ENCODE measurements at regions not wholly inside any gene's neighbourhood (a gene's known extent, or its start where the extent isn't known, plus 50 kb on each side); places are given as distances from the start of the nearest gene placed in this dataset.

DNA sequence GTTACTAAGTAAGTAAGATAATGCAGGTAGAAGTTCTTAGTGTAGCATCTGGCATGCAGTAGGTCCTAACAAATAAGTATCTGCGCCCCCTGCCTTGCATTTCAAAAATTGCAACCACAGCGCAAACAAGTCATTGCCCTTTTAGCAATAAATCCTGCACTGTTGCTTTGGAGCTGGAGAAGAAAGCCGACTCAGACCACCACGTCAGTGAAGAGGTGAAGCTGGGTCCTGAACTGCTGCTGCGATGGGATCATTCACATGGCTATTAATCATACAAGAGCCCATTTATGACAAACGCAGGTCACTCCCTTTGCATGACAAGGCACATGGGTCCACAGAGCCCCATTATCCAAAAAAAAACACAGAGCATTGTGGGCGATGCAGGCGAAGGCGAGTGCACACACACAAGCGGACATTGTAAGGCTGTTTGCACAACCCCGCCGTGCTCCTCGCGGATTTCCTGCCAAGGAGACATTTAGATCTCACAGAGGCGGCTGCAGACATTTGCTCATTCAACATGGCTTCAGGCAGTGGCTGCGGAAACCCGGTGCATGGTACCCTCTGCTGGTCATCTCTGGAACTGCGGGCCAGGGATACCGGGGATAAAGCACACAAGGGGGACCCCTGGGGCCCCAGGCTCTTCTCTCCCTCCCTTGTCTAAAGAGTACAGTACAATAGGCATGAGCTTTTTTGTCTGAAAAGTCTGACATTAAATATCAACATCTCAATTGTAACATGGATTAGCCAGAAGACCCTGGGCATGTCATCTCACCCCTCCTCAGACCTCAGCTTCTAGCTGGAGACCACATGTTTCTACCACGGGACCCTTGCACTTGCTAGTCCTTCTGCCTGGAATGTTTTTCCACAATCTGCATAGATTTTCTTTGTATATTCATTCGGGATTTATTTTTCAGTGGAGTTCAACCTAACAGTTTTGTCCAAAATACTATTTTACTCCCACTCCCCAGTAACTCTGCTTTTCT is 56.7 kb downstream of the CYRIA start:
- H3K4me1 ChIP-seq (ENCODE audit: control extremely low read depth in 1 of 4, control insufficient read depth in 4 of 4, insufficient read depth in 4 of 4, low read length in 3 of 4): peaks cover 0 to 4% (median 2%) of the 10 kb centered on the region in 4 experiments
- ChIA-PET POLR2A (no interaction called here), CTCF (interaction anchor here (0.7 to 1.9 kb wide), 29 partner anchors 9 to 980 kb away, joined by 3 to 20 read pairs (median 3); partner anchors contain the start of gene MYCN)
- H3K27me3 ChIP-seq (replicated peaks in 2 of 5; ENCODE audit: control insufficient read depth in 4 of 5, insufficient read depth in 5 of 5, low read length in 4 of 5): no peaks in the 10 kb centered on the region
- peak overlapping the region; percentile 40 to 85 (median 71) for H3K4me3 ChIP-seq (ENCODE audit: control insufficient read depth in 1 of 7, extremely low read depth in 1 of 7, insufficient read depth in 4 of 7, low read depth in 2 of 7, low read length in 6 of 7)
- H3K27ac ChIP-seq (ENCODE audit: insufficient read depth in 1 of 2, low read depth in 1 of 2, low read length in 2 of 2, poor library complexity in 1 of 2, severe bottlenecking in 2 of 2): no peak overlapping the region
- no peaks in the 10 kb centered on the region for H3K36me3 ChIP-seq (ENCODE audit: control insufficient read depth in 4 of 4, insufficient read depth in 4 of 4, low read length in 3 of 4)
- H3K9me3 ChIP-seq (ENCODE audit: control extremely low read depth in 1 of 5, control insufficient read depth in 4 of 5, insufficient read depth in 2 of 5, low read depth in 1 of 5, low read length in 4 of 5): no peaks in the 10 kb centered on the region
- WGBS (ENCODE audit: insufficient coverage): 5% methylated on average over 19 of the region's 21 CpGs
- peak; percentile 81 to 91 (median 88) for DNase-seq

DNA sequence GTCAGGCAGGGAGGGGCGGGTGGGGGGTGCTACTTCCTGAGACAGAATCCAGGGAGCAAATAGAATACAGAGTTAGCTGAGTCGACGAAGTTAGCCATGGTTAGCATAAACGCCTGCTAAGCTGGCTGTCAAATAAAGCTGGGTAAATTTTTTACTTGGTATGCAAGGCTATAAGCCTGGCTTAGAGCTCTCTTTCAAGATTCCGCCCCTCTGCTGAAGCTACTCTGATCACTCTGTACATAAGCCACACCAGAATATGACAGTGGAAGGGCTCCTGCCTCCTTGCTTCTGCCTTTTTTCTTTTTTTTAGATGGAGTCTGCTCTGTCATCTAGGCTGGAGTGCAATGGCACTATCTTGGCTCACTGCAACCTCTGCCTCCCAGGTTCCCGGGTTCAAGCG is 58.3 kb downstream of the CYRIA start:
- DNase-seq: no peak
- WGBS (ENCODE audit: insufficient coverage): 97% methylated on average over 7 of the region's 7 CpGs
- H3K27ac ChIP-seq (ENCODE audit: insufficient read depth in 1 of 2, low read depth in 1 of 2, low read length in 2 of 2, poor library complexity in 1 of 2, severe bottlenecking in 2 of 2): no peak overlapping the region
- no peak overlapping the region for H3K4me3 ChIP-seq (ENCODE audit: control insufficient read depth in 1 of 7, extremely low read depth in 1 of 7, insufficient read depth in 4 of 7, low read depth in 2 of 7, low read length in 6 of 7)
- POLR2A ChIA-PET: interaction anchor here (0.6 kb wide), 1 partner anchor 75 kb away, joined by 3 read pairs; no protein-coding TSS in a partner anchor
- no peaks in the 10 kb centered on the region for H3K9me3 ChIP-seq (ENCODE audit: control extremely low read depth in 1 of 5, control insufficient read depth in 4 of 5, insufficient read depth in 2 of 5, low read depth in 1 of 5, low read length in 4 of 5)
- H3K4me1 ChIP-seq (ENCODE audit: control extremely low read depth in 1 of 4, control insufficient read depth in 4 of 4, insufficient read depth in 4 of 4, low read length in 3 of 4): peaks cover 0 to 4% (median 2%) of the 10 kb centered on the region in 4 experiments
- CTCF ChIA-PET: interaction anchor here (0.7 to 1.9 kb wide), 7 partner anchors 16 to 971 kb away, joined by 3 to 6 read pairs (median 5); no protein-coding TSS in a partner anchor
- no peaks in the 10 kb centered on the region for H3K36me3 ChIP-seq (ENCODE audit: control insufficient read depth in 4 of 4, insufficient read depth in 4 of 4, low read length in 3 of 4)
- H3K27me3 ChIP-seq (replicated peaks in 2 of 5; ENCODE audit: control insufficient read depth in 4 of 5, insufficient read depth in 5 of 5, low read length in 4 of 5): no peaks in the 10 kb centered on the region

- H3K4me3 ChIP-seq (ENCODE audit: control insufficient read depth in 1 of 7, extremely low read depth in 1 of 7, insufficient read depth in 4 of 7, low read depth in 2 of 7, low read length in 6 of 7): no peak overlapping the region
- no peak for DNase-seq
- no peaks in the 10 kb centered on the region for H3K9me3 ChIP-seq (ENCODE audit: control extremely low read depth in 1 of 5, control insufficient read depth in 4 of 5, insufficient read depth in 2 of 5, low read depth in 1 of 5, low read length in 4 of 5)
- CTCF ChIA-PET: interaction anchor here (1.3 to 1.6 kb wide), 3 partner anchors 50 to 966 kb away, joined by 3 to 6 read pairs (median 3); no protein-coding TSS in a partner anchor
- POLR2A ChIA-PET: no interaction called here
- H3K27me3 ChIP-seq (replicated peaks in 2 of 5; ENCODE audit: control insufficient read depth in 4 of 5, insufficient read depth in 5 of 5, low read length in 4 of 5): no peaks in the 10 kb centered on the region
- 96% methylated on average over 2 of the region's 4 CpGs for WGBS (ENCODE audit: insufficient coverage)
- no peaks in the 10 kb centered on the region for H3K36me3 ChIP-seq (ENCODE audit: control insufficient read depth in 4 of 4, insufficient read depth in 4 of 4, low read length in 3 of 4)
- H3K27ac ChIP-seq (ENCODE audit: insufficient read depth in 1 of 2, low read depth in 1 of 2, low read length in 2 of 2, poor library complexity in 1 of 2, severe bottlenecking in 2 of 2): no peak overlapping the region
- peaks cover 0 to 4% (median 2%) of the 10 kb centered on the region in 4 experiments for H3K4me1 ChIP-seq (ENCODE audit: control extremely low read depth in 1 of 4, control insufficient read depth in 4 of 4, insufficient read depth in 4 of 4, low read length in 3 of 4)
Measured at GRCh38 chr2:16604236-16604635, 61.4 kb downstream of the CYRIA start.

- DNase-seq: no peak
- no peak overlapping the region for H3K27ac ChIP-seq (ENCODE audit: insufficient read depth in 1 of 2, low read depth in 1 of 2, low read length in 2 of 2, poor library complexity in 1 of 2, severe bottlenecking in 2 of 2)
- peaks cover 0 to 3% (median 0%) of the 10 kb centered on the region in 4 experiments for H3K36me3 ChIP-seq (ENCODE audit: control insufficient read depth in 4 of 4, insufficient read depth in 4 of 4, low read length in 3 of 4)
- CTCF ChIA-PET: interaction anchor here (0.7 to 1.7 kb wide), 3 partner anchors 9 to 35 kb away, joined by 3 to 4 read pairs (median 3); no protein-coding TSS in a partner anchor
- 84% methylated on average over 3 of the region's 3 CpGs for WGBS (ENCODE audit: insufficient coverage)
- POLR2A ChIA-PET: no interaction called here
- H3K4me1 ChIP-seq (ENCODE audit: control extremely low read depth in 1 of 4, control insufficient read depth in 4 of 4, insufficient read depth in 4 of 4, low read length in 3 of 4): no peaks in the 10 kb centered on the region
- no peak overlapping the region for H3K4me3 ChIP-seq (ENCODE audit: control insufficient read depth in 1 of 7, extremely low read depth in 1 of 7, insufficient read depth in 4 of 7, low read depth in 2 of 7, low read length in 6 of 7)
- no peaks in the 10 kb centered on the region for H3K27me3 ChIP-seq (replicated peaks in 2 of 5; ENCODE audit: control insufficient read depth in 4 of 5, insufficient read depth in 5 of 5, low read length in 4 of 5)
- H3K9me3 ChIP-seq (ENCODE audit: control extremely low read depth in 1 of 5, control insufficient read depth in 4 of 5, insufficient read depth in 2 of 5, low read depth in 1 of 5, low read length in 4 of 5): no peaks in the 10 kb centered on the region
Measured at GRCh38 chr2:16591370-16591933, 74.2 kb downstream of the CYRIA start.

- Histone ChIP-seq H3K27ac (ENCODE audit: insufficient read depth in 1 of 2, low read depth in 1 of 2, low read length in 2 of 2, poor library complexity in 1 of 2, severe bottlenecking in 2 of 2) (no peak overlapping the region), H3K4me1 (ENCODE audit: control extremely low read depth in 1 of 4, control insufficient read depth in 4 of 4, insufficient read depth in 4 of 4, low read length in 3 of 4) (peaks cover 0 to 5% (median 0%) of the 10 kb centered on the region in 4 experiments), H3K9me3 (ENCODE audit: control extremely low read depth in 1 of 5, control insufficient read depth in 4 of 5, insufficient read depth in 2 of 5, low read depth in 1 of 5, low read length in 4 of 5) (no peaks in the 10 kb centered on the region), H3K4me3 (ENCODE audit: control insufficient read depth in 1 of 7, extremely low read depth in 1 of 7, insufficient read depth in 4 of 7, low read depth in 2 of 7, low read length in 6 of 7) (no peak overlapping the region), H3K27me3 (replicated peaks in 2 of 5; ENCODE audit: control insufficient read depth in 4 of 5, insufficient read depth in 5 of 5, low read length in 4 of 5) (no peaks in the 10 kb centered on the region), H3K36me3 (ENCODE audit: control insufficient read depth in 4 of 4, insufficient read depth in 4 of 4, low read length in 3 of 4) (peaks cover 0 to 3% (median 0%) of the 10 kb centered on the region in 4 experiments)
- POLR2A ChIA-PET: no interaction called here
- CTCF ChIA-PET: no interaction called here
- no peak for DNase-seq
- 100% methylated on average over 1 of the region's 3 CpGs for WGBS (ENCODE audit: insufficient coverage)
Measured at GRCh38 chr2:16589465-16589864, 76.2 kb downstream of the CYRIA start.

- POLR2A ChIA-PET: no interaction called here
- H3K4me1 ChIP-seq (ENCODE audit: control extremely low read depth in 1 of 4, control insufficient read depth in 4 of 4, insufficient read depth in 4 of 4, low read length in 3 of 4): peaks cover 0 to 5% (median 0%) of the 10 kb centered on the region in 4 experiments
- no peaks in the 10 kb centered on the region for H3K27me3 ChIP-seq (replicated peaks in 2 of 5; ENCODE audit: control insufficient read depth in 4 of 5, insufficient read depth in 5 of 5, low read length in 4 of 5)
- CTCF ChIA-PET: no interaction called here
- no peak for DNase-seq
- peaks cover 0 to 3% (median 0%) of the 10 kb centered on the region in 4 experiments for H3K36me3 ChIP-seq (ENCODE audit: control insufficient read depth in 4 of 4, insufficient read depth in 4 of 4, low read length in 3 of 4)
- 100% methylated on average over 2 of the region's 3 CpGs for WGBS (ENCODE audit: insufficient coverage)
- H3K27ac ChIP-seq (ENCODE audit: insufficient read depth in 1 of 2, low read depth in 1 of 2, low read length in 2 of 2, poor library complexity in 1 of 2, severe bottlenecking in 2 of 2): no peak overlapping the region
- no peak overlapping the region for H3K4me3 ChIP-seq (ENCODE audit: control insufficient read depth in 1 of 7, extremely low read depth in 1 of 7, insufficient read depth in 4 of 7, low read depth in 2 of 7, low read length in 6 of 7)
- no peaks in the 10 kb centered on the region for H3K9me3 ChIP-seq (ENCODE audit: control extremely low read depth in 1 of 5, control insufficient read depth in 4 of 5, insufficient read depth in 2 of 5, low read depth in 1 of 5, low read length in 4 of 5)
Measured at GRCh38 chr2:16588565-16588964, 77.1 kb downstream of the CYRIA start.

Data from common myeloid progenitor, CD34-positive (primary cell).